ENCODE measurements at regions not wholly inside any gene's neighbourhood (a gene's known extent, or its start where the extent isn't known, plus 50 kb on each side); places are given as distances from the start of the nearest gene placed in this dataset.

GRCh38 chr2:18345848-18346247, 214.6 kb downstream of the RDH14 start:
- no peak for DNase-seq (ENCODE audit: low read depth)
- Histone ChIP-seq H3K27me3 (ENCODE audit: control insufficient read depth, insufficient read depth, low read length) (no peaks in the 10 kb centered on the region), H3K36me3 (ENCODE audit: control insufficient read depth, insufficient read depth, low read length) (no peaks in the 10 kb centered on the region), H3K4me3 (ENCODE audit: low read depth, low read length) (no peak overlapping the region)
- ChIA-PET CTCF (no interaction called here), POLR2A (no interaction called here)
- no peak for TF ChIP-seq CTCF (IDR thresholded peaks at IDR 0.05; ENCODE audit: insufficient read depth, low read depth, low read length)

- no peak overlapping the region for H3K4me3 ChIP-seq (ENCODE audit: low read depth, low read length)
- DNase-seq (ENCODE audit: low read depth): no peak
- H3K27me3 ChIP-seq (ENCODE audit: control insufficient read depth, insufficient read depth, low read length): no peaks in the 10 kb centered on the region
- ChIA-PET POLR2A (no interaction called here), CTCF (no interaction called here)
- no peaks in the 10 kb centered on the region for H3K36me3 ChIP-seq (ENCODE audit: control insufficient read depth, insufficient read depth, low read length)
- TF ChIP-seq CTCF (IDR thresholded peaks at IDR 0.05; ENCODE audit: insufficient read depth, low read depth, low read length): no peak
Measured at GRCh38 chr2:18342901-18343300, 217.6 kb downstream of the RDH14 start.

GRCh38 chr2:18339326-18339725, 221.1 kb downstream of the RDH14 start:
- no peak overlapping the region for H3K4me3 ChIP-seq (ENCODE audit: low read depth, low read length)
- peak; percentile 10 for DNase-seq (ENCODE audit: low read depth)
- CTCF ChIA-PET: no interaction called here
- POLR2A ChIA-PET: interaction anchor here (0.6 kb wide), 1 partner anchor 39 kb away, joined by 3 read pairs; no protein-coding TSS in a partner anchor
- no peaks in the 10 kb centered on the region for H3K36me3 ChIP-seq (ENCODE audit: control insufficient read depth, insufficient read depth, low read length)
- no peak for TF ChIP-seq CTCF (IDR thresholded peaks at IDR 0.05; ENCODE audit: insufficient read depth, low read depth, low read length)
- no peaks in the 10 kb centered on the region for H3K27me3 ChIP-seq (ENCODE audit: control insufficient read depth, insufficient read depth, low read length)

GRCh38 chr2:18336975-18337374, 223.5 kb downstream of the RDH14 start:
- no peak for TF ChIP-seq CTCF (IDR thresholded peaks at IDR 0.05; ENCODE audit: insufficient read depth, low read depth, low read length)
- DNase-seq (ENCODE audit: low read depth): no peak
- CTCF ChIA-PET: no interaction called here
- Histone ChIP-seq H3K36me3 (ENCODE audit: control insufficient read depth, insufficient read depth, low read length) (no peaks in the 10 kb centered on the region), H3K4me3 (ENCODE audit: low read depth, low read length) (no peak overlapping the region), H3K27me3 (ENCODE audit: control insufficient read depth, insufficient read depth, low read length) (no peaks in the 10 kb centered on the region)
- POLR2A ChIA-PET: no interaction called here

- TF ChIP-seq CTCF (IDR thresholded peaks at IDR 0.05; ENCODE audit: insufficient read depth, low read depth, low read length): no peak
Measured at GRCh38 chr2:18332477-18332876, 228.0 kb downstream of the RDH14 start.

More at GRCh38 chr2:18332477-18332876, 228.0 kb downstream of the RDH14 start:
- no peaks in the 10 kb centered on the region for H3K36me3 ChIP-seq (ENCODE audit: control insufficient read depth, insufficient read depth, low read length)
- no peak for DNase-seq (ENCODE audit: low read depth)
- no peaks in the 10 kb centered on the region for H3K27me3 ChIP-seq (ENCODE audit: control insufficient read depth, insufficient read depth, low read length)
- CTCF ChIA-PET: interaction anchor here (1.2 to 1.6 kb wide), 2 partner anchors 10 to 12 kb away, joined by 3 to 5 read pairs; no protein-coding TSS in a partner anchor
- POLR2A ChIA-PET: no interaction called here
- no peak overlapping the region for H3K4me3 ChIP-seq (ENCODE audit: low read depth, low read length)

Data from BJ (cell line).